ENCODE measurements at regions not wholly inside any gene's neighbourhood (a gene's known extent, or its start where the extent isn't known, plus 50 kb on each side); places are given as distances from the start of the nearest gene placed in this dataset.

DNA sequence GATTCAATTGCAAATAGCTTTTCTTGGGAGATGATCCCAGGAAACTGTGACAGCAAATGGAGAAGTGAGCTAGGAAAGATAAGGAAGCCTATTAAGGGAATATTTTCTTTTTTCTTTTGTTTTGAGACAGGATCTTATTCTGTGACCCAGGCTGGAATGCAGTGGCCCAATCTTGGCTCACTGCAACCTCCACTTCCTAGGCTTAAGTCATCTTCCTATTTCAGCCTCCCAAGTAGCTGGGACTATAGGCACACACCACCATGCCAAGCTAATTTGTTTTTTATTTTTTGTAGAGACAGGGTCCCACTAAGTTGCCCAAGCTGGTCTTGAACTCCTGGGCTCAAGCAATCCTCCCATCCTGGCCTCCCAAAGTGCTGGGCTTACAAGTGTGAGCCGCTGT lies 433.7 kb downstream of the RPS6KC1 start:
- no peak for TF ChIP-seq REST (IDR thresholded peaks at IDR 0.05; ENCODE audit: insufficient read depth in 1 of 2, low read depth in 2 of 2, low read length in 2 of 2)
- TF ChIP-seq POLR2AphosphoS5 (IDR thresholded peaks at IDR 0.05; ENCODE audit: low read depth, low read length): no peak
